ENCODE measurements at regions not wholly inside any gene's neighbourhood (a gene's known extent, or its start where the extent isn't known, plus 50 kb on each side); places are given as distances from the start of the nearest gene placed in this dataset.
"Not testable (repeated sequence)": the region's sequence is repeated elsewhere in the genome, so short reads cannot be mapped to it uniquely, and the experiment has no call there.

DNA sequence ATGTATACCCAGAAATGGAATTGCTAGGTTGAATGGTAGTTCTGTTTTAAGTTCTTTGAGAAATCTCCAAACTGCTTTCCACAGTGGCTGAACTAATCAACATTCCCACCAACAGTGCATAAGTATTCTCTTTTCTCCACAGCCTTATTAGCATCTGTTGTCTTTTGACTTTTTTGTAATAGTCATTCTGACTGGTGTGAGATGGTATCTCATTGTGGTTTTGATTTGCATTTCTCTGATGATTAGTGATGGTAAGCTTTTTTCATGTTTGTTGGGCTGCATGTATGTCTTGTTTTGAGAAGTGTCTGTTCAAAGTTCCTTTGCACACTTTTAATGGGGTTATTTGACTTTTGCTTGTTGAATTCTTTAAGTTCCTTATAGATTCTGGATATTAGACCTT, 52.4 kb upstream of the EHHADH start:
- not testable (repeated sequence) for DNase-seq (ENCODE audit: insufficient read length, low spot score)
- FAIRE-seq, result peak; percentile 33

DNA sequence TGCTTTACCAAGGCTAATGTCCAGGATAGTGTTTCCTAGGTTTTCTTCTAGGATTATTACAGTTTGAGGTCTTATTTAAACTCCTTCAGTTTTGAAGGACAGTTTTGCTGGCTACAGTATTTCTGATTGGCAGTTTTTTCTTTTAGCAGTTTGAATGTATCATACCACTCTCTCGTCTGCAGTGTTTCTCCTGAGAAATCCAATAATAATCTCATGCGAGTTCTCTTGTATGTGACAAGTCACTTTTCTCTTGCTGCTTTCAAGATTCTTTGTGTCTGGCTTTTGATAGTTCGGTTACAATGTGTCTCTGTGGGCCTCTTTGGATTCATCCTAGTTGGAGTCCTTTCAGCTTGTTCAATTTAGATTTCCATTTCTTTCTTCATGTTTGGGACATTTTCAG, 53.0 kb upstream of the EHHADH start:
- TF ChIP-seq TAF1 (IDR thresholded peaks at IDR 0.05; ENCODE audit: low read depth, low read length) (no peak), PAX5 (IDR thresholded peaks at IDR 0.05; ENCODE audit: insufficient read depth, low read length, severe bottlenecking) (no peak), SPI1 (IDR thresholded peaks at IDR 0.05; ENCODE audit: low read depth, low read length) (no peak), POLR2AphosphoS5 (IDR thresholded peaks at IDR 0.05; ENCODE audit: low read depth, low read length) (no peak), POLR2A (IDR thresholded peaks at IDR 0.05; ENCODE audit: low read depth, low read length) (no peak), POU2F2 (IDR thresholded peaks at IDR 0.05; ENCODE audit: low read depth, low read length) (no peak)
- FAIRE-seq (no peak), DNase-seq (ENCODE audit: insufficient read length, low spot score) (no peak)

GRCh38 chr3:185308126-185308754, 54.4 kb upstream of the EHHADH start:
- no peak for TF ChIP-seq POLR2A (IDR thresholded peaks at IDR 0.05; ENCODE audit: low read depth, low read length)
- no peak for TF ChIP-seq PAX5 (IDR thresholded peaks at IDR 0.05; ENCODE audit: insufficient read depth, low read length, severe bottlenecking)
- no peak for TF ChIP-seq TAF1 (IDR thresholded peaks at IDR 0.05; ENCODE audit: low read depth, low read length)
- no peak for TF ChIP-seq SPI1 (IDR thresholded peaks at IDR 0.05; ENCODE audit: low read depth, low read length)
- no peak for TF ChIP-seq POLR2AphosphoS5 (IDR thresholded peaks at IDR 0.05; ENCODE audit: low read depth, low read length)
- no peak for TF ChIP-seq POU2F2 (IDR thresholded peaks at IDR 0.05; ENCODE audit: low read depth, low read length)
- FAIRE-seq (no peak), DNase-seq (ENCODE audit: insufficient read length, low spot score) (peak; percentile 23)

- DNase-seq (ENCODE audit: insufficient read length, low spot score) (no peak), FAIRE-seq (no peak)
- TF ChIP-seq SPI1 (IDR thresholded peaks at IDR 0.05; ENCODE audit: low read depth, low read length) (no peak), TAF1 (IDR thresholded peaks at IDR 0.05; ENCODE audit: low read depth, low read length) (no peak), PAX5 (IDR thresholded peaks at IDR 0.05; ENCODE audit: insufficient read depth, low read length, severe bottlenecking) (no peak), POLR2AphosphoS5 (IDR thresholded peaks at IDR 0.05; ENCODE audit: low read depth, low read length) (no peak), POU2F2 (IDR thresholded peaks at IDR 0.05; ENCODE audit: low read depth, low read length) (no peak)
Observed at GRCh38 chr3:185309302-185309701, 53.6 kb upstream of the MAP3K13 start.

DNA sequence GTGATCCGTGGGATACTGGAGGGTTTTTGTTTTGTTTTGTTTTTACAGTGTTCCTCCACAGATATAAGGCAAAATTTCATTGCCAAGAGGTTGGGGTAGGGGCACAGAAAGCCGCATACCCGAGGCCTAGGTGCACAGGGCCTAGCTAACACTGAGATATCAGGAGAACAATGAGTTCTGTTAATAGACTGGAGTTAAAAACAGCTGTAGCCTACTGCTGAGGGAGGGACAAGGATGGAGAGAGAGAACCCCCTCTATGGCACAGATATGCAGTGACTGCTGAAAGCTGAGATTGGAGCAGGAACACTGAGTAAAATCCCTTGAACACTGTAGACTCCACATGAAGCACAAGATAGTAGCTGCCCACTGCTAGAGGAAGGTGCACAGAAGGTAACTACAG, 53.1 kb upstream of the MAP3K13 start:
- TF ChIP-seq POU2F2 (IDR thresholded peaks at IDR 0.05; ENCODE audit: low read depth, low read length) (no peak), POLR2A (IDR thresholded peaks at IDR 0.05; ENCODE audit: low read depth, low read length) (no peak), PAX5 (IDR thresholded peaks at IDR 0.05; ENCODE audit: insufficient read depth, low read length, severe bottlenecking) (no peak), POLR2AphosphoS5 (IDR thresholded peaks at IDR 0.05; ENCODE audit: low read depth, low read length) (no peak), SPI1 (IDR thresholded peaks at IDR 0.05; ENCODE audit: low read depth, low read length) (no peak), TAF1 (IDR thresholded peaks at IDR 0.05; ENCODE audit: low read depth, low read length) (no peak)
- DNase-seq (ENCODE audit: insufficient read length, low spot score) (no peak), FAIRE-seq (peak; percentile 20)

DNA sequence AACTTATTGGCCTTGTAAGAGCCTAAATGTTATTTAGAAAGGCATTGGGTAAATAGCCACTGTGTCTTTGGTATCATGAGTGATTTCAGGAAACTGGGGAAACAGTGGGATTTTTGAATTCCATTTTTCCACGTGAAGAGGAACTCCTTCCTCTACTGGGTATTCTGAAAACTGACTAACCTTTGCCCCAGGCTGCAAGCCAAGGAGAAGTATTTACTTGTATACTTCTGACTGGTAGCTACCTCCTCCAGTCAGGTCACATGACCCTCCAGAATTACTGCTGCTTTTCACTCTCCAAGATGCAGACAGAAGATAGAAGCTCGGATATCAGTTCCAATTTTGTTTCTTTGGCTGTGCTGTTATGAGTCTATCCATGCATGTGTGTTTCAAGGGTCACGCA, 50.9 kb upstream of the MAP3K13 start:
- DNase-seq (ENCODE audit: insufficient read length, low spot score), result no peak
- no peak for TF ChIP-seq SPI1 (IDR thresholded peaks at IDR 0.05; ENCODE audit: low read depth, low read length)
- TF ChIP-seq PAX5 (IDR thresholded peaks at IDR 0.05; ENCODE audit: insufficient read depth, low read length, severe bottlenecking), result no peak
- TF ChIP-seq POU2F2 (IDR thresholded peaks at IDR 0.05; ENCODE audit: low read depth, low read length), result no peak
- TF ChIP-seq TAF1 (IDR thresholded peaks at IDR 0.05; ENCODE audit: low read depth, low read length), result no peak
- TF ChIP-seq POLR2AphosphoS5 (IDR thresholded peaks at IDR 0.05; ENCODE audit: low read depth, low read length), result no peak
- no peak for TF ChIP-seq POLR2A (IDR thresholded peaks at IDR 0.05; ENCODE audit: low read depth, low read length)
- FAIRE-seq, result no peak
